ENCODE measurements at regions not wholly inside any gene's neighbourhood (a gene's known extent, or its start where the extent isn't known, plus 50 kb on each side); places are given as distances from the start of the nearest gene placed in this dataset.

DNA sequence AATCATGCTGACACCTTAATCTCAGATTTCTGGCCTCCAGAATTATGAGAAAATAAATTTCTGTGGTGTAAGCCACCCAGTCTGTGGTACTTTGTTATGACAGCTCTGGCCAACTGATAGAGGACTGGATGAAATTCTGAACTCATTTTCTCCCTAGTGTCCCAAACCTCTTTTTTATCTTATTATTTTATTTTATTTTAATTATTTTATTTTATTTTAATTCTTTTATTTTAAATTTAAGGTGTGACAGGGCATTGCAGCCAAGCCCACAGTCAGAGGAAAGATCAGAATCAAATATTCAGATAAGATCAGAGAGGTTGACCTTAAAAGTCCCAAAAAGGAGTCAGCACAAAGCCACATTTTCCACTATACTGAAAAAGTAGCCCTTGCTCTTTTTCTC, 228.1 kb downstream of the TFEC start:
- TF ChIP-seq, protein P1, sequence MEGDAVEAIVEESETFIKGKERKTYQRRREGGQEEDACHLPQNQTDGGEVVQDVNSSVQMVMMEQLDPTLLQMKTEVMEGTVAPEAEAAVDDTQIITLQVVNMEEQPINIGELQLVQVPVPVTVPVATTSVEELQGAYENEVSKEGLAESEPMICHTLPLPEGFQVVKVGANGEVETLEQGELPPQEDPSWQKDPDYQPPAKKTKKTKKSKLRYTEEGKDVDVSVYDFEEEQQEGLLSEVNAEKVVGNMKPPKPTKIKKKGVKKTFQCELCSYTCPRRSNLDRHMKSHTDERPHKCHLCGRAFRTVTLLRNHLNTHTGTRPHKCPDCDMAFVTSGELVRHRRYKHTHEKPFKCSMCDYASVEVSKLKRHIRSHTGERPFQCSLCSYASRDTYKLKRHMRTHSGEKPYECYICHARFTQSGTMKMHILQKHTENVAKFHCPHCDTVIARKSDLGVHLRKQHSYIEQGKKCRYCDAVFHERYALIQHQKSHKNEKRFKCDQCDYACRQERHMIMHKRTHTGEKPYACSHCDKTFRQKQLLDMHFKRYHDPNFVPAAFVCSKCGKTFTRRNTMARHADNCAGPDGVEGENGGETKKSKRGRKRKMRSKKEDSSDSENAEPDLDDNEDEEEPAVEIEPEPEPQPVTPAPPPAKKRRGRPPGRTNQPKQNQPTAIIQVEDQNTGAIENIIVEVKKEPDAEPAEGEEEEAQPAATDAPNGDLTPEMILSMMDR (conservative IDR thresholded peaks at IDR 0.05; ENCODE audit: low read depth, low read length): no peak
- TF ChIP-seq EZH2 (IDR thresholded peaks at IDR 0.05; ENCODE audit: borderline replicate concordance, low read depth, low read length, poor library complexity, severe bottlenecking): no peak

All from A673 (cell line).